ENCODE measurements at regions not wholly inside any gene's neighbourhood (a gene's known extent, or its start where the extent isn't known, plus 50 kb on each side); places are given as distances from the start of the nearest gene placed in this dataset.
"Not testable (repeated sequence)": the region's sequence is repeated elsewhere in the genome, so short reads cannot be mapped to it uniquely, and the experiment has no call there.

DNA sequence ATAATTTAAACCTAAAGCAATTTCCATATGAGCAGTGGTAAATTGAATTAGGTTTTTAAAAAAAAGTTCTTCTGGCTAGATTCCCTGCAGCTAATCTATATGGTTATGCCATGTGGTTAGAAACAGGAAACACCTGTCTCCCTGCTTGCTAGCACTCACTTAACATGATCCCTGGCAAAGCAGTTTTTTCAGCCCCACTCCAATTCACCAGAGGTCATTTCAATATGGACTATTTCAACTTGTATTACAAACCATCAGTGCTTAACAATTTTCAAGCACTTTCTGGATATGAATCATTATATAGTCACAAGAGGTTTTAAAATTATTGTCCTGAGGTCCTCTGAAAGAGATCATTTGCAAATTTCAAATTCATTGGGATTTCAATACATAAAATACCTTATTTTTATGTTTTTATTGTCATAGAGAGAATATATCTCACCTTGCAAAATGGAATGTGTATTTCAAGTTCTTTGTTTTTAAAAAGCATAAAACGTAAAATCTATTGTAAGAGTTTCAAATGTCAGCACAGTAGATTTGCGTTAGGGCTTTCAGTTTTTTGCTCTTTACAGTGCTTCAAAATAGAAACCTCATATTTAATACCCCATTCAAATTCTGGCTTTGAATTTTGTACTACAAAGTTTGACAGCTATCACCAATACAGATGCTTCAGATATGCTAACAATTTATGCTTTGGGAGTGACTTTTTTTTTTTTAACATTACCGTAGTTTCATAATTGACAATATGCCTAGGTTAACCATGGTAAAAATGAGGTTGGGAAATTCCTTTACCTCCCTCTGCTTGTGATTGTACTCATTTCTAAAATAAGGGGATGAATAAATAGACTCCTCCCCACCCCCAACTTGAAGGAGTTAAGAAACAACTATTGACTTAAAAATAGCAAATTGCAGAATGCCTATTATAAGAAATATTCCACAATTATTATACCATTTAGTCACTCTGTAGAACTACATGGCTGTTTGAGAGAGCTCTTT, 117.5 kb upstream of the HGF start:
- DNase-seq: peak; percentile 87

DNA sequence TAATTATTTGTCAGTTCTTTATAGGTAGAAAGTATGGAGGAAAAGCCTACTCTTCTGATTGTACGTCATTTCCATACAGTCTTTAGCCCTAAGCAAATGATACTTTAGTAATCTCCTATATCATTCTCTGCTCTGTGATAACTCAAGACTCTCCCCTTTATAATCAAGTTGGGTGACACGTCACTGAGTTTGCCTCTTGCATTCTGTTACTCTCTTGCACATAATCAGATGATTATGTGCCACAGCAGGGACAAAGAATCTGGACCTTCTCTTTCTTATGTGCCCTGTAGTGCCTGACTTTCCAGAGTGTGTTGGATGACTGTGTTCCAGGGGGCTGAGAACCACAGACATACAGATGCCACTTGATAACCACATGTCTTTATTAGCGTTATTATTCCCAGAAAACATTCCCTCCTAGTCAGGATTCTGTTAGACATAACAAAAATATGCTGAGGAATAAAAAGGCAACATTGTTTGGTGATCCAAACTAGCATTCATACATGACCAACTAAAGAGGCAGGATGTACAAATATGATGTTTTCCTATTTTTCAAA, 116.4 kb upstream of the HGF start:
- no peak for DNase-seq

DNA sequence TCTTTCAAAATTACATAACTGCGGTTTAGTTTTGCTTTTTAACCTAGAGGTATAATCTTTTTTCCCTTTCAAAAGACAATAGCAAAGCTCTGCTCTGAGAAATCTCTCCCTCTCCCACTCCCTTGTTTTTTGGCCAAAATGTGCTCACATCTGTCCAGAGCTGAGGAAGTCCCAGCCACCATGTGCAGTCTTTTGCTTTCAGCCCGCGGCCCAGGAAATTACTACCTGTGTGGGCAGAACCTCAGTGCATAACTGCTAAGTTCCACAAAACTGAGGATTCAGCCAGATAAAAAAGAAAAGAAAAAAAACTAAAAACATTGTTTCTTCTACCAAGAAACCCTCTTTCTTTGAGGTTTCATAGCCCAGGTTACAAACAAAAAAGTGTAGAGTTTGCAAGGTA, 115.0 kb upstream of the HGF start:
- no peak for DNase-seq

DNA sequence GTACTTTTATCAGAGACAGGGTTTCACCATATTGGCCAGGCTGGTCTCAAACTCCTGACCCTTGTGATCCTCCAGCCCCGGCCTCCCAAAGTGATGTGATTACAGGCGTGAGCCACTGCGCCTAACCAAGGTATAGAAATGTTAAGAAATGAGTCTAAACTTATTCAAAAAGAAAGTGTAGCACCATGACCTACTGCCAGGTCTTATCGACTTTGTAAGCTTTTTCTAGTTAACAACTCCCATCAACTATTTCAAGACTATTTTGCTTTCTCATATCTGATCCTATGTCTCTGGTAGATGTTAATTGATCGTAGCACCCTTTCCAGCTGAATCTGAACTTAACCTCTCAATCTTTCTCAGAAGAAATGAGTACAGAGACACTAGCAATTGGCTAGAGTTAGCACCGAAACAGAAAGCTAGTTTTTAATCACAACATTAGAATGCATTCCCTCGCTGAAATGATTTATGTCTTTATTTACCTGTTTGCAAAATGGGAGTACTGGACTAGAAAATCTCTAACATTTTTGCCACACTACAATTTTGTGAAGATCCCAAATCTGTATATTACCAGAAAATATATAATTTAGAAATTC, 114.0 kb upstream of the HGF start:
- no peak for DNase-seq

DNA sequence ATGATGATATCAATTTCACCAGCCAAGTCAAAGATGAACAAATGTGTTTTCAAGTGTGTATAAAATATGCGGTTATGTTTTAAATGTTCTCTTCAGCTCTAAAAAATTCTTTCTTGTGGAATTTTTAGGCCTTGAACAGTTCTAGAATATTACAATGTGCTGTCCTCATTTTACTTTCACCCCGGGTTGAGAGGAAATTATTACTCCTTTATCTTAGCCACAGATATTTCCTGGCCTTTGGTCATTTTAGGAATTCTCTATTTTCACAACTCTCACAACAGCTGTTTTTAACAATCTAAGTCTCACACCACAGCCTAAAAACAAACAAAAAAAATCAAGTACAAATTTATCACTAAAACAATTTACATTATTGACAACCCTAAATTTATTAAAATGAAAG, 112.2 kb upstream of the HGF start:
- DNase-seq: no peak

DNA sequence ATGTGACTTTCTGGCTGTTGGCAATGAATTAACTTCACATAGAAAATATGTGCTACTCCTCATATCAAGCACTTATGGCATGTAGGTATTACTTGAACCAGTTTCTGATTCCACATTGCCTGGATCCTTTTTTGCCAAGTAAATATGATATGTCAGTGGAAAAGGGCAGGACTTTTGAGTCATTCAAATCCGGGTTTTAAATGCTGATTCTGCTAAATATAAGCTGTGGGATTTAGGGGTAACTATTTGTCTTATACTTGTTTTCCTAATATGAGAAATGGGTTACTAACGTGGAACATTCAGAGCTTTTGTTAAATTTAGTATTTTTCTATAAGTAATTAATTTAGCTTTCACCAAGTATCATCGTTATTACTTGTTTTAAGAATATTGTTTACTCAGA, 108.0 kb upstream of the HGF start:
- no peak for DNase-seq

DNA sequence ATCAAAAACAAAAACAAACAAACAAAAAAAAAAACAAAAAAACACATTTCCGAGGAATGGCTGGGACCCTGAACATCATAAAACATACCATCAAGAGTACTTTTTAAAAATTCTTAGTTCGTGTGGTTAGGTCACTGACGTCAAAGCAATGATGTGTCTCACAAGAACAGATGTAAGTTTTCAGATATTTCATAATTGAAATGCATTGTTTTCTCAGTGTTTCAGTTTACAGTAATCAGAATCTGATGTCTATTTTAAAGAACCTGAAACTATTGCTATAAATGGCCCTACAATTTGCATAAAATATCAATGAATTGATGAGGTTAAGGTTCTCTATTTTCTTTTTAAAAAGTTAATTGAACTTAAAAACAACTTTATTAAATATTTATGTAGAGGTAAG, 103.7 kb upstream of the HGF start:
- no peak for DNase-seq

DNA sequence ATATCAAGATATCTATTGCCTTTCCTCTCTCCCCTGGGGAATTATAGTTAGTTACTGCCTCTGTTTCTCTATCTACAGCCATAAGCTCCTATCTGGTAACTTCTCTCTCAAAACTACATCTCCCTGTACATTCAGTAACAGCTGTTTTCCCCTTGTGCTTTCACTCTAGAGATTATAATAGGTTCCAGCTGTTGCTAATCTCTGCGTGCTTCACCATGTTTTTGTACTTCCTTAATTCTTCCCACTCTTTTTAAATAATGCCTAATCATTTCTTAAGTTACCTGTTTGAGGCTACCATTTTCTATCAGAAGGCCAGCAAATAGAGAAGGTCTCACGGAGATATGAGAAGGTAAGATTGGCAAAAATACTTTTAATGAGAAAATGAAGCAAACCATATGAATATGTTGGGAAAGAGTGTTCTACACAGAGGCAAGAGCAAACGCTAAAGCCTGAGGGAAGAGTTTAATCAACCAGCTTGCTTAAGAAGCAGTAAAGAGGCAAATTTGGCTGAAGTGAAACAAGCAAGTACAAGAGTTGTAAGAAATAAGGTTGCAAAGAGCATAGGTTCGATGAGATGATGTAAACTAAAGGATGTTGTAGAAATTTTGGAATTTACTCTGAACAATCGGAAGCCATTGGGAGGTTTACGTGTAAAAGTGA, 101.9 kb upstream of the HGF start:
- no peak for DNase-seq

DNA sequence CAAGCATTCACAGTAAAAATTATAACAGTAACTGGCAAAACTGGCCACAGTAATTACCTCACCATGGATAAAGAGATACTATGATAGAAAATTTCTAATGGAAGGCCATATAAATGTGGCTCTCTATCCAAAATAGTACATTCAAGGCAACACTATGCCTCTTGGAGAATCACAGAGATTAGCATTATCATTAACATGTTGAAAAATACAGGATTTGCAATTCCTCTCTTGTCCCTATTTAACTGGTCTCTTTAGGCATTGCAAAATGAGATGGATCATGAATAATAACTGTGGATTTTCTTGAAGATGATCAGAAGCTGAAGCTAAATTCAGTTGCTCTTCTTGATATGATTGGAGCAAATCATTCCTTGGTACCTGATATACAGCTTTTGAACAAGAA, 100.8 kb upstream of the HGF start:
- no peak for DNase-seq

DNA sequence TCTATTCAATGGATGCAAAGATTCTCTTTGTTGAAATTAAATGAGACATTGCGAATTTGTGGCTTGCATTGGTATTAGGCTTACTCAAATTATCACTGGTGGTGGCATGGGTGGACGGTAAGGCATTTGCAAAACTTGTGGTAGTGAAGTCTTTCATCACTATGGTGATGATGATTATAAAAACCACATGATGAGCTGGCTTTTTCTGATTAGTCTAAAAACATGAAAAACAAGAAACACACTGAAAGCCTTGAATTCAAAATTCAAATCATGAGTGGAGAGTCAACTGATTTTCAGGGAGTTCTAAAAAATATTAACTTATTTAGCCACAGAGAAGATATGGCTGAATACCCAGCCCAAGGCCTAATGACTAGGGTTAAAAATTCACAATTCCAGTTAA, 99.8 kb upstream of the HGF start:
- DNase-seq: peak; percentile 53

DNA sequence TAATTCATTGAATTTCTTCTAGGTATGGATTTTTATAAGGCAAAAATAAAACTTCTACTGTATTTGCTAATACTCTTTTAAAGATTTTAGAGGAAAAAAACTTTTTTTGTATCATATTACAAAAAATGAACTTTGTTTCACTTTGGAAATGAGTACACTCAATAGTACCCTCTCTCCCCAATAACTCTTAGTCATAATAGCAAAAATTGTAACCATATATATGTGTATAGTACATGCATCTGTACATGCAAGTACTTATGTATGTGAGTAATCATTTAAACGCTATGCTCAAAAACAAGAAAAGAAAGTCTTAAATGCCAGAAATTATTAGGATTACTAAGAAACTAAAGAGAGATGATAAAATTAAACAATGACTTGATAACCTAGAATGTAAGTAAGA, 95.9 kb upstream of the HGF start:
- DNase-seq: no peak

DNA sequence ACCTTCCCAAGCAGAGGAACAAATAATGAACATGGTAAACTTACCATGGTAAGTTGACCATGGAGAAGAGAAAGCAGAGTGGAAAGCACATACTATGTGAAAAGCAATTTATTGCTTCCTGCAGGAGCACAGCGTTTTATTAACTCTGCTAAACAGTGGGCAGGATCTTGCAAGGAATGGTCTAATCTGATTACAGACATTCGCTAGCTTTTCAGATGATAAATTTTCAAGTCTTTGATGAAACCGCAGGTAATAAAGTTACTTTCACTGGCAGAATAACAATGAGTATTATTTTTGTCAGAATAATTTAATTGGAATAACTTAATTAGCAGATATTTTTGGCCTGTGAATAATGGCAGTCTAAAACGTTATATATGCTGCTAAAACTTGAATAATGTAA, 89.6 kb upstream of the HGF start:
- DNase-seq: no peak

DNA sequence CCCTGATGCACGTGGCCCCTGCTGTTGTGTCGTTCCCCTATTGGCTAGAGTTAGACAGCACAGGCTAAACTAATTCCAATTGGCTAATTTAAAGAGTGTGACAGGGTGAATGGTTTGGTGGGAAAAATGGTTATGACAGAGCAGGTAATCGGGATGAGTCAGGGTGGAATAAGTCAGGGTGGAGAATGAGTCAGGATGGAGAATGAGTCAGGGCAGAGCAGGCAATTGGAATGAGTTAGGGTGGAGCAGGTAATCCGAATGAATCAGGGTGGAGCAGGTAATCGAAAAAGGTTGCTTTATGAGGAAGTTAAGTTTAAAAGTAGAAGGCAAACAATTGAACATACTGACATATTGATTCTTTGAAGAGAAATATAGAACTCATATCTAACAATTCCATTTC, 89.0 kb upstream of the HGF start:
- DNase-seq: not testable (repeated sequence)

DNA sequence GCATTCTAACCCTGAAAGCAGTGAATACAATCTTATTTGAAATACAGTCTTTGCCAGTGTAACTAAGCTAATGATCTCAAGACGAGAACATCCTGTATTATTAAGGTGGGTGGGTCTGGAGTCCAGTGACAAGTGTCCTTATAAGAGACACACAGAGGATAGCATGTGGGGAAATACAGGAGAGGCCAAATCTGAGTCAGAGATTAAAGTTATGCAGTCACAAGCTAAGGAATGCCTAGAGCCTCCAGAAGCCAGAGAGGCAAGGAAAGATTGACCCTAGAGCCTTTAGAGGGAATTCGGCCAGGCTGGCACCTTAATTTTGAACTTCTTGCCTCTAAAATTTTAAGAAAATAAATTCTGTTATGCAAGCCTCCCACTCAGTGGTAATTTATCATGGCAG, 87.5 kb upstream of the HGF start:
- DNase-seq: no peak

DNA sequence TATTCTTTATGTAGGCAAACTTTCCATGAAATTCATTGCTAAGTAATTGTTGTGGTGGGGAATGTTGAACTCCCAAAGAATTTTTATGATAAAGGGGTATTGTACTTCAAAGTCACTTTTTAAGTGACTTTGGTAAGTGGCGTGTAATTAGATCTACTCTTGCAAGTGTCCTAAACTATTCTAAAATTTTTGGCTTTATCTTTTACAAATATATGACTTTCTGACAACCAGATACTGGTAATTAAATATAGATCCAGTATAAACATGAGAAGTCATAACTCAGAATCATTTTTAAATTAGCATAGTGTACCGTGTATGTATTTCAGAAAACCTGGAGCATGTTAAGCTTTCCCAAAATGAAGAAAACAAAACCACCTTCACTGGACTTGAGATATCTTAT, 84.7 kb upstream of the HGF start:
- no peak for DNase-seq

DNA sequence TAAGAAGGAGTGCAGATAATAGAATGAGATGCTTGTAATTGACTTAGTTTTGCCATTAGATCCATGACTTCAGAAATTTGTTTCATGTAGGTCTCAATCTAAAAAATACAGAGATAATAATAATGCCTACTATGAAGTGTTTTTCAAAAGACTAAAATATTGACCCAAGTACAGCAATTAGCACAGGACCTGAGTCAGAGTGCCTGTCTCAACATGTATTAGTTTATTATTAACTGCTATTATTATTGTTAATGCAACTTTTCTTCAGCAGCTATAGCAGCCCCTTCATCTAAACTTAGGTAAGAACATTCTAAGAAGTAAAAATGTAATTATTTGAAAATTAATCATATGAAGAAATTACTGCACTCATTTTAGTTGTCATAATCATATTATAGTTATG, 82.9 kb upstream of the HGF start:
- DNase-seq: no peak

DNA sequence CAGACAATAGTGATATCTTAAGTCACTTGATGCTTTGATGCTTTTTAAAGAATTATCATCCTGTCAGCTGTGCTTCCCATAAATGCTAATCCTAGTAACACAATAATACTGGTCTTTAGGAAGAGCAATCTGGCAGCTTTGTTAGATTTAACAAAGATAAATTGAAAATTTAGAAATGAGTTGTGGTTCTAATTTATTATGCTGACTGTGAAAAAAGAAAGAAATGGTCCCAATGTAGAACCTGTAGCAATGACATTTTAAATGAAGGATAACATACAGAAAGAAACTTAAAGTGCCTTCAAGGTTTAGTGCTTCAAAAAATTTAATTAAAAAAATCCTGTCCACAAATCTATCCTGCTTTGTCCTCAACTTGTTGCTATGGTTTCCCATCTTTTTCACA, 81.6 kb upstream of the HGF start:
- no peak for DNase-seq

DNA sequence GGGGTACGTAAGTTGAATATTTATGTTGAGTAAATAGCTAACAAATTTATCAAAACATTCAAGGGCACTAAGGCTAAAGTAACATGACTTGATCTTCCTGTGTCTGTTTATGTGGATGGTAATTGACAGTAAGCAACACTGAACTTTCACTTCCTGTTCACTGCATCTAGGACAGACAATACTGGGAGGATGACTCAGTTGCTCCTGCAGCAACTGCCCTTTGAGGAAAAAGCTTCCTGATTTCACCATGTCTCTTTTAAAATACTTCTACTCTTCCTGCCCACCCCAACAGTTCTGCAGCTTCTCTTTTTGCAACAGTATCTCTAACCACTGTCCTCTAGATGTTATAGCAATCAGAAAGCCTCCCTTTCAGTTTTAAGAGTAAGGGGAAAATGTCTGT, 76.6 kb upstream of the HGF start:
- peak; percentile 99 for DNase-seq

DNA sequence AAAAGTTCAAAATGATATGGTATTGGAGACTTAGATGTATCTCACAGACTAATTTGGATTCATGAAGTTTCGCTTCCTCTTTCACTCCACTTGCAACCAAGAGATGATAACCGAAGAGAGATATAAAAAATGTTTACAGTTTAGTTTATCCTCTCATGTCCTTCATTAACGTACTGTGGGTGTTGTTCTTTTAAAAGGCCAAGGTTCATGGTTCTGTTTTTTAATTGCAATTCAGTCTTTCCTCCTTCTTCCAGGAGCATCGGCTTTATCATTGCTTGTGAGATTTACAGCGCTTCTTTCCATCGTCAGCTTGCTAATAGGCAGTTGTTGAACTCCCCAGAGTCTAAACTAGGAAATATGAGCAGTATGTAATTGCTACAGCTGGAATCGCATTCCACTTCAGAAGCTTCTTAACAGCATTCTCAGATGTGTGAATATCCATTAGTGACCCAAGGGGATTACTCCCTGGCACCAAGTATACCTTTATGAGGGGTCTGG, 75.9 kb upstream of the HGF start:
- DNase-seq: peak; percentile 83

DNA sequence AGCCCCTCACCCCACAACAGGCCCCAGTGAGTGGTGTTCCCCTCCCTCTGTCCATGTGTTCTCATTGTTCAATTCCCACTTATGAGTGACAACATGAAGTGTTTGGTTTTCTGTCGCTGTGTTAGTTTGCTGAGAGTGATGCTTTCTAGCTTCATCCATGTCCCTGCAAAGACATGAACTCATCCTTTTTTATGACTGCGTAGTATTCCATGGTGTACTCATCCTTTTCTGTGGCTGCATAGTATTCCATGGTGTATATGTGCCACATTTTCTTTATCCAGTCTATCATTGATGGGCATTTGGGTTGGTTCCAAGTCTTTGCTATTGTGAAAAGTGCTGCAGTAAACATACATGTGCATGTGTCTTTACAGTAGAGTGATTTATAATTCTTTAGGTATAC, 73.8 kb upstream of the HGF start:
- not testable (repeated sequence) for DNase-seq

DNA sequence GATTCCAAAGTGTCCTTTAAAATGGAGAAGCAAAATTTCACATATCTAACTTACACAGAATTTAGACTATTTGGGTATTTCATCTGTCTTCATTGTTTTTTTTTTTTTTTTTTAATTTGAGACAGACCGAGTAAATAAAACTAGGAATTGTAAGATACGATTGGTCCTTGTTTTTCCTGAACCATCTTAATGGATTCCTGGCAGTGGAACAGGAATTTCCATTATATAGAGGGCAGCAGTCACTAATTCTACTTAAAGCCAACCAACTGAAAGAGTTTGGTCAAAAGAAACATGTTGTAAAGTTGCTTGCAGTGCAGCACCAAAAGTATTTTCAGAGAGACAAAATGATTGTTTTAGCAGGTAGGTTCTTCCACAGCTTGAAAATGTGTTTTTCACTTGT, 72.5 kb upstream of the HGF start:
- DNase-seq: no peak

DNA sequence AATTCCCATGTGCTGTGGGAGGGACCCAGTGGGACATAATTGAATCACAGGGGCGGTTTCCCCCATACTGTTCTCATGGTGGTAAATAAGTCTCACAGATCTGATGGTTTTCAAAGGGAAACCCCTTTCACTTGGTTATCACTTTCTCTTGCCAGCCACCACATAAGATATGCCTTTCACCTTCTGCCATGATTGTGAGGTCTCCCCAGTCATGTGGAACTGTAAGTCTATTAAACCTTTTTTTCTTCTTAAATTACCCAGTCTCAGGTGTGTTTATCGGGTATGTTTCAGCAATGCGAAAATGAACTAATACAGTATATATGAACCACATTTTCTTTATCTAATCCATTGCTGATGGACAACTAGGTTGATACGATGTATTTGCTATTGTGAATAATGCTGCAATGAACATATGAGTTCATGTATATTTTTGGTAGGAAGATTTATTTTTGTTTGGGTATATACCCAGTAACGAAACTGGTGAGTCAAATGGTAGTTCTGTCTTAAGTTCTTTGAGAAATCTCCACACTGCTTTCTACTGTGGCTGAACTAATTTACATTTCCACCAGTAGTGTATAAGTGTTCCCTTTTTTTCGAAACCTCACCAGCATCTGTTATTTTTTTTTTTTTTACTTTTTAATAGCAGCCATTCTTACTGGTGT, 70.0 kb upstream of the HGF start:
- DNase-seq: peak; percentile 88

DNA sequence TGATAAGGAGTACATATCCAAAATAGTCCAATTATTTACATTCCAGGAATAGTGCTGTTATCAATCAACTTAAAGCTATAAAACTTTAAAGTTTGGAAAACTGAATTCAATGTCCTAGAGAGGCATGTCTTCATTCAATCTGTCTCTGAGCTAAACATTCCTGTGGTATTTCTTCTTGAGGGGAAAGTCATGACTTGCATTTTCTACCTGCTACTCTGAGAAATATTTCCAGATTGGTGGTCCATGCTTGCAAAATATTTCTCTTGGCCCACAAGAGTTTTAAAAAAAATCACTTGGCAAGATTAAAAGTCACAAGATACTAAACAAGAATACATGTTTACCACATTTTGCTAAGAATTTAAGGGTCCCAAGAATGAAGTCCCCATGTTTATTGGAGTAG, 63.6 kb upstream of the HGF start:
- DNase-seq: no peak

All from MV-4-11 (cell line).